ENCODE measurements at regions not wholly inside any gene's neighbourhood (a gene's known extent, or its start where the extent isn't known, plus 50 kb on each side); places are given as distances from the start of the nearest gene placed in this dataset.

DNA sequence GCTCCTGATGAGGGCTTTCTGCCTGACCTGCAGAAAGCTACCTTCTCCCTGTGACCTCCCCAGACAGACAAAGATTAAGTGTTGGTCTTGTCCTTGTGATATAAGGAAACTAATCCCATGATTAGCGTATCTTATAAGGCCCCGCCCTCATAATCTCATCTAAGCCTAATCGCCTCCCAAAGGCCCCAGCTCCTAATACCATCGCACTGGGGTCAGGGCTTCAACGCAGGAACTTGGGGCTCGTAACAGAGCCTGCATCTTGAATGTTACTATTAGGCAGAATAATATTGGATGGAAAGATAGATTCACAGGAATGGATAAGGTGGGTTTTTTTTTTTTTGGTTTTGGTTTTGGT lies 78.9 kb downstream of the C16orf95 start:
- no peaks in the 10 kb centered on the region for H4K20me1 ChIP-seq (ENCODE audit: insufficient read depth, low read length)
- TF ChIP-seq EZH2phosphoT487 (IDR thresholded peaks at IDR 0.05; ENCODE audit: low read length) (no peak), EZH2 (optimal IDR thresholded peaks at IDR 0.05; ENCODE audit: low read depth, low read length) (no peak)
- TF ChIP-seq, protein P1, sequence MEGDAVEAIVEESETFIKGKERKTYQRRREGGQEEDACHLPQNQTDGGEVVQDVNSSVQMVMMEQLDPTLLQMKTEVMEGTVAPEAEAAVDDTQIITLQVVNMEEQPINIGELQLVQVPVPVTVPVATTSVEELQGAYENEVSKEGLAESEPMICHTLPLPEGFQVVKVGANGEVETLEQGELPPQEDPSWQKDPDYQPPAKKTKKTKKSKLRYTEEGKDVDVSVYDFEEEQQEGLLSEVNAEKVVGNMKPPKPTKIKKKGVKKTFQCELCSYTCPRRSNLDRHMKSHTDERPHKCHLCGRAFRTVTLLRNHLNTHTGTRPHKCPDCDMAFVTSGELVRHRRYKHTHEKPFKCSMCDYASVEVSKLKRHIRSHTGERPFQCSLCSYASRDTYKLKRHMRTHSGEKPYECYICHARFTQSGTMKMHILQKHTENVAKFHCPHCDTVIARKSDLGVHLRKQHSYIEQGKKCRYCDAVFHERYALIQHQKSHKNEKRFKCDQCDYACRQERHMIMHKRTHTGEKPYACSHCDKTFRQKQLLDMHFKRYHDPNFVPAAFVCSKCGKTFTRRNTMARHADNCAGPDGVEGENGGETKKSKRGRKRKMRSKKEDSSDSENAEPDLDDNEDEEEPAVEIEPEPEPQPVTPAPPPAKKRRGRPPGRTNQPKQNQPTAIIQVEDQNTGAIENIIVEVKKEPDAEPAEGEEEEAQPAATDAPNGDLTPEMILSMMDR (IDR thresholded peaks at IDR 0.05; ENCODE audit: low read length): no peak
- no peak overlapping the region for H2AFZ ChIP-seq (ENCODE audit: low read length)
- H3K4me3 ChIP-seq (ENCODE audit: low read length): no peak overlapping the region
- H3K9me3 ChIP-seq (replicated peaks; ENCODE audit: insufficient read depth, low read length): no peaks in the 10 kb centered on the region
- H3K27ac ChIP-seq (ENCODE audit: low read length): no peak overlapping the region
- H3K79me2 ChIP-seq (ENCODE audit: low read length): no peaks in the 10 kb centered on the region
- no peaks in the 10 kb centered on the region for H3K36me3 ChIP-seq (replicated peaks; ENCODE audit: insufficient read depth, low read length)
- H3K9me2 ChIP-seq (replicated peaks; ENCODE audit: insufficient read depth, low read length): no peaks in the 10 kb centered on the region
- no peak overlapping the region for H3K4me2 ChIP-seq (ENCODE audit: low read depth, low read length)
- no peaks in the 10 kb centered on the region for H3F3A ChIP-seq (ENCODE audit: insufficient read depth, low read length)
- H3K27me3 ChIP-seq (replicated peaks; ENCODE audit: insufficient read depth, low read length): no peaks in the 10 kb centered on the region
- H3K4me1 ChIP-seq (ENCODE audit: low read length): no peaks in the 10 kb centered on the region
- no peak for DNase-seq
- H3K9ac ChIP-seq (ENCODE audit: low read length): no peak overlapping the region

DNA sequence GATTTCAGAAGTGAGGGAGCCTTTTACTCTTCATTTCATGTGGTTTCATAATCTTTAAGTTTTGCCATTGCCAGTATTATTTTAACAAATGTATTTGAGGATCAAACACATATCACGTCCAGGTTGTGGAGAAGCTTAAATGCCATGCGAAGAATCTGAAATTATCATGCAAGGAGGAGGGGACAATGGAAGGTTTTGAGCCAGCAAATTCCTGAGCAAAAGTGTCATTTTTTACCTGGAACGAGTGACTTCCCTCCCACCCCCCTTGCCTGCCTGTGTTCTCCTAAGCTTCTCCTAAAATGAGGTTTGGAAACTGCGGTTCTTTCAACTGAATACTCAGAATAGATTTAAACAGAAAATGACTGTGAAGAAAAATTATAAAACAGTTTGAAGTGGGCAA lies 77.6 kb downstream of the C16orf95 start:
- Histone ChIP-seq H4K20me1 (ENCODE audit: insufficient read depth, low read length) (no peaks in the 10 kb centered on the region), H3K27me3 (replicated peaks; ENCODE audit: insufficient read depth, low read length) (no peaks in the 10 kb centered on the region), H2AFZ (ENCODE audit: low read length) (no peak overlapping the region), H3K4me2 (ENCODE audit: low read depth, low read length) (no peak overlapping the region), H3F3A (ENCODE audit: insufficient read depth, low read length) (no peaks in the 10 kb centered on the region), H3K27ac (ENCODE audit: low read length) (no peak overlapping the region), H3K9me3 (replicated peaks; ENCODE audit: insufficient read depth, low read length) (no peaks in the 10 kb centered on the region), H3K79me2 (ENCODE audit: low read length) (no peaks in the 10 kb centered on the region), H3K36me3 (replicated peaks; ENCODE audit: insufficient read depth, low read length) (no peaks in the 10 kb centered on the region), H3K9ac (ENCODE audit: low read length) (no peak overlapping the region), H3K9me2 (replicated peaks; ENCODE audit: insufficient read depth, low read length) (no peaks in the 10 kb centered on the region), H3K4me3 (ENCODE audit: low read length) (no peak overlapping the region), H3K4me1 (ENCODE audit: low read length) (no peaks in the 10 kb centered on the region)
- TF ChIP-seq, protein P1 (IDR thresholded peaks at IDR 0.05; ENCODE audit: low read length): no peak
- no peak for TF ChIP-seq EZH2 (optimal IDR thresholded peaks at IDR 0.05; ENCODE audit: low read depth, low read length)
- TF ChIP-seq EZH2phosphoT487 (IDR thresholded peaks at IDR 0.05; ENCODE audit: low read length): no peak
- no peak for DNase-seq

DNA sequence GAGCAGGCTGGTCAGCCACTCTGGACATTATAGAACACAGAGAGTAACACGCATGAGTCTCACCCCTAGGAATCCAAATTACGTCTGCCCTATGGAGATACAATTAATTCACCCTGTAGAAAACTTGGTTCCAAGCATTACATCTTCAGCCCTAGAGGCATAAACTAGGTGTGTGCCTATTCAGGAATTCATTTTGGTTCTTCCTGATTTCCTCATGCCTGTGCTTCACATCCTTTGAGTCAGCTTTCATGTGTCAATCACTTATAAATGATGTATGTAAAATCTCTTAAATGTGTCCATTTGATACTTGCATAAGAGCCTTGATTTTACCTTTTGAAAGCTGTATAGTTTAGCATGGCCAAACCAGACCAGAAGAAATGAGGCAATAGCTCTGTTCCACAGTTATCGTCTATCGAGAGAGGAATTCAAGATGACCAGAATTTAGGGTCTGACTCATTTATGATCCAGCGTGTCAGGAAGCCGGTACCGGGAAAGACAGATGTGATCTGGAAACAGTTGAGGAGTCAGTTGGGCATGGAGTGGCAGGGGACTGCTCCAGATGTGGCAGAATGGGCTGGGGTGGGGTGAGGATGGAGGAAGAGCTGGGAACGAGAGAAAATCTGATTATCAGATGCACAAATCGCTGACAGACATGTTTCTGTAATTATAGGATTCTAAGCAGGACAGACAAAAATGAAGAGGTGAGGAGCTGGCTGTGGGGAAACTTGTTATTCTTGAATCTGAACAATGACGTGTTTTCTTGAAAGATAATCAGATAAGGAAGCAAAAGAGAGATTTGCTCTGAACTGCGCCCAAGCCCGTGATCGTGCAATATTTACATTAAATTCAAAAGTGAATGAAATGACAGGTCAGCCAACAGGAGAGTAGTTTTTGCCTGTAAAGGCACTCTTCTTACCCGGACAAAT lies 76.7 kb downstream of the C16orf95 start:
- H3K27me3 ChIP-seq (replicated peaks; ENCODE audit: insufficient read depth, low read length): no peaks in the 10 kb centered on the region
- no peak overlapping the region for H3K4me2 ChIP-seq (ENCODE audit: low read depth, low read length)
- H3K9ac ChIP-seq (ENCODE audit: low read length): no peak overlapping the region
- no peaks in the 10 kb centered on the region for H3K36me3 ChIP-seq (replicated peaks; ENCODE audit: insufficient read depth, low read length)
- H3K9me2 ChIP-seq (replicated peaks; ENCODE audit: insufficient read depth, low read length): no peaks in the 10 kb centered on the region
- H3F3A ChIP-seq (ENCODE audit: insufficient read depth, low read length): no peaks in the 10 kb centered on the region
- H3K4me1 ChIP-seq (ENCODE audit: low read length): no peaks in the 10 kb centered on the region
- no peaks in the 10 kb centered on the region for H3K79me2 ChIP-seq (ENCODE audit: low read length)
- no peak overlapping the region for H3K27ac ChIP-seq (ENCODE audit: low read length)
- H3K4me3 ChIP-seq (ENCODE audit: low read length): no peak overlapping the region
- H2AFZ ChIP-seq (ENCODE audit: low read length): no peak overlapping the region
- DNase-seq: no peak
- H4K20me1 ChIP-seq (ENCODE audit: insufficient read depth, low read length): no peaks in the 10 kb centered on the region
- H3K9me3 ChIP-seq (replicated peaks; ENCODE audit: insufficient read depth, low read length): no peaks in the 10 kb centered on the region
- TF ChIP-seq, protein P1 (IDR thresholded peaks at IDR 0.05; ENCODE audit: low read length): no peak
- TF ChIP-seq EZH2 (optimal IDR thresholded peaks at IDR 0.05; ENCODE audit: low read depth, low read length) (no peak), EZH2phosphoT487 (IDR thresholded peaks at IDR 0.05; ENCODE audit: low read length) (no peak)
